G401 (cell line): ENCODE measurements at regions not wholly inside any gene's neighbourhood (a gene's known extent, or its start where the extent isn't known, plus 50 kb on each side); places are given as distances from the start of the nearest gene placed in this dataset.
"Not testable (repeated sequence)": the region's sequence is repeated elsewhere in the genome, so short reads cannot be mapped to it uniquely, and the experiment has no call there.

Experiments
- DNase-seq: peaks from one replicate; pipeline ENCODE4 v3.0.0-alpha.2; 2015; ENCODE audit warnings: low spot score
- in situ Hi-C: cut with HindIII; loops from 2 replicates; pipeline ENCODE4 v1.10.0; 2016; ENCODE audit warnings: low sequenced_read_pairs, mixed read lengths

GRCh38 chr7:92987538-92987937, 130.2 kb downstream of the SAMD9 start:
- in situ Hi-C loops: no loop called here
- DNase-seq: no peak

- in situ Hi-C loops: no loop called here
- DNase-seq: no peak
Measured at GRCh38 chr7:92987095-92987494, 130.7 kb downstream of the SAMD9 start.

- in situ Hi-C loops: no loop called here
- DNase-seq: no peak
Measured at GRCh38 chr7:92982928-92983327, 134.9 kb downstream of the SAMD9 start.

- DNase-seq: no peak
- in situ Hi-C loops: no loop called here
Measured at GRCh38 chr7:92976931-92977330, 140.6 kb upstream of the CDK6 start.

GRCh38 chr7:92973974-92974373, 137.6 kb upstream of the CDK6 start:
- DNase-seq: no peak
- in situ Hi-C loops: no loop called here

GRCh38 chr7:92973293-92973731, 136.9 kb upstream of the CDK6 start:
- no peak for DNase-seq
- in situ Hi-C loops: no loop called here

GRCh38 chr7:92972441-92972840, 136.1 kb upstream of the CDK6 start:
- in situ Hi-C loops: no loop called here
- DNase-seq: no peak

GRCh38 chr7:92969061-92969460, 132.7 kb upstream of the CDK6 start:
- no peak for DNase-seq

GRCh38 chr7:92968502-92968901, 132.1 kb upstream of the CDK6 start:
- no peak for DNase-seq
- in situ Hi-C loops: no loop called here

More at GRCh38 chr7:92969061-92969460, 132.7 kb upstream of the CDK6 start:
- in situ Hi-C loops: no loop called here

GRCh38 chr7:92967238-92967637, 130.9 kb upstream of the CDK6 start:
- in situ Hi-C loops: no loop called here

GRCh38 chr7:92964141-92964540, 127.8 kb upstream of the CDK6 start:
- in situ Hi-C loops: no loop called here
- peak; percentile 69 for DNase-seq

More at GRCh38 chr7:92967238-92967637, 130.9 kb upstream of the CDK6 start:
- DNase-seq: no peak

GRCh38 chr7:92963566-92963965, 127.2 kb upstream of the CDK6 start:
- in situ Hi-C loops: no loop called here

GRCh38 chr7:92961961-92962360, 125.6 kb upstream of the CDK6 start:
- in situ Hi-C loops: no loop called here
- DNase-seq: no peak

More at GRCh38 chr7:92963566-92963965, 127.2 kb upstream of the CDK6 start:
- DNase-seq: peak; percentile 52

- DNase-seq: no peak
- in situ Hi-C loops: no loop called here
Measured at GRCh38 chr7:92956575-92956974, 120.2 kb upstream of the CDK6 start.

- DNase-seq: no peak
- in situ Hi-C loops: no loop called here
Measured at GRCh38 chr7:92955081-92955480, 118.7 kb upstream of the CDK6 start.

- in situ Hi-C loops: no loop called here
- no peak for DNase-seq
Measured at GRCh38 chr7:92953657-92954056, 117.3 kb upstream of the CDK6 start.

- in situ Hi-C loops: no loop called here
- no peak for DNase-seq
Measured at GRCh38 chr7:92949748-92950147, 113.4 kb upstream of the CDK6 start.

GRCh38 chr7:92945840-92946239, 109.5 kb upstream of the CDK6 start:
- no peak for DNase-seq
- in situ Hi-C loops: no loop called here

GRCh38 chr7:92944633-92945032, 108.3 kb upstream of the CDK6 start:
- in situ Hi-C loops: no loop called here
- DNase-seq: no peak

GRCh38 chr7:92942706-92943105, 106.3 kb upstream of the CDK6 start:
- DNase-seq, in situ Hi-C loops: not testable (repeated sequence)

- no peak for DNase-seq
- in situ Hi-C loops: no loop called here
Measured at GRCh38 chr7:92939666-92940360, 103.4 kb upstream of the CDK6 start.
